Medulla oblongata (tissue), 1 donor: ENCODE measurements at regions not wholly inside any gene's neighbourhood (a gene's known extent, or its start where the extent isn't known, plus 50 kb on each side); places are given as distances from the start of the nearest gene placed in this dataset.

Experiments
- DNase-seq: peaks from one replicate; pipeline ENCODE4 v3.0.0-alpha.2; 2015; ENCODE audit errors: extremely low spot score

DNA sequence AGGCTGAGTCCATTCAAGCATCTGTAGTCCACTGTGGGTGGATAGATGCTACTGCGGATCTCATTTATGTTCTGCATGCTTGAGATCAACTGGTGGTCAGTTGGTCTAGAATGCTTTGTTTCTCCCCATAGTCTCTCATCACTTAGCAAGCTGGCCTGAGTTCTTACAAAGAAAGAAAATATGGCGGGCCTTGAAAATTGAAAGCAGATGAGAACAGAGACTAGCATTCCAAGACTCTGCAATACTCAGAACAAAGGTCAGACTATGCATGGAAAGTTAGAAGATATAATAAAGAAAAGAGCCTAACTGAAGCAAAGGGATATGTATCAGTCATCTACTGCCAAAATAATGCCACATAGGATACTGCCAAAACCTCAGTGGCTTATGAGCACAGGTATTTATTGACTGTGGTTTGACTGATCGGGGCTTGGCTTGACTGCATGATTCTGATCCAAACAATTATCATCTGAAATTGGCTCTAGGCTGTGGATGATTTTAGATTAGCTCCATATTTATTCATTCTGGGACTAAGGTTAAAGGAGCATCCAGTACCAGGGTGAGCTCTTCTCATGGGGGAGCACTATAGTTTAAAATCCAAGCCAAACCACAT, 258.9 kb downstream of the TAF11L14 start:
- DNase-seq, result no peak

DNA sequence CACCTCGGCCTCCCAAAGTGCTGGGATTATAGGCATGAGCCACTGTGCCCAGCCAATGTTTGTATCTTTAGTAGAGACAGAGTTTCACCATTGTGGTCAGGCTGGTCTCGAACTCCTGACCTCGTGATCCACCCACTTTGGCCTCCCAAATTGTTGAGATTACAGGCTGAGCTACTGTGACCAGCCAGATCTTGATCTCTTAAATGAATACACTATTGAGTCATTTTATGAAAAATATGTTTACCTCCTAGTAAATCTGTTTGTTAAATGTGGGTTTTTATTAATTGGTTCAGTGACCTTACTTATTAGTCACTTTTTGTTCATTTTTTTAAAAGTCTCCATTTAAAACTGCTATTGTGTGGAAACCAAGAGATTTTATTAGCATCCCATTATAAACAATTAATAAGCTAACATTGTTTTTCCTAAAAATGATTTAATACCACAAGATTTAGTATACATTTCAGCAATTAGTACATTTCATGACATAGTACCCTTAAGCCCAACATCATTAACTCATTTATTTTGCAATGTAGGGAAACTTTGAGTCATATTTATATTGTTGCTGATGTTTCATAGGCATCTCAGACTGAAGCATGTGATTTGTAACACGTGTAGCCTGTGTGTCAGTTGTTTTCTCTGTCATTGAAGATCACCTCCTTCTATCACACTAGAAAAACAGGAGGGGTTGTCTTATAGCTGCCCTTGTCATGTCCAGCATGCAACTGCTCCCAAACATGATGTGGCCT, 261.2 kb downstream of the TAF11L14 start:
- DNase-seq, result no peak

DNA sequence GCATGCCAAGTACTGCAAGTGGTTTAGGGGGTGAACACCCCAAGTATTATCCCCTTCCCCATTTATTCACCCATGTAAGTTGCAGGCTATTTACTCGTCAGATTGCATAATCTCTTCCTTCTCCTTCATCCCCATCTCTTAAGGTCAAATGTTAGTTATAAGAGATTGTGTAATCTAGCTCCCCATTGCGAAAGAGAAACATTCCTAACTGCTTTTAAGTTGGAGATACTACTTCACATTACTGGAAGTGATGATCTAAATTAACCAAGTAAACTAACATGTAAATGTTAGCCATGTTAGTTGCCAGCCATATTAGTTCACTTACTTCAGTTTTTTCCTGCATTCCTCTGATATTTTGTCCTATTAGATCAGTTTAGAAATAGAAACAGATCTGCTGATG, 262.3 kb downstream of the TAF11L14 start:
- no peak for DNase-seq

DNA sequence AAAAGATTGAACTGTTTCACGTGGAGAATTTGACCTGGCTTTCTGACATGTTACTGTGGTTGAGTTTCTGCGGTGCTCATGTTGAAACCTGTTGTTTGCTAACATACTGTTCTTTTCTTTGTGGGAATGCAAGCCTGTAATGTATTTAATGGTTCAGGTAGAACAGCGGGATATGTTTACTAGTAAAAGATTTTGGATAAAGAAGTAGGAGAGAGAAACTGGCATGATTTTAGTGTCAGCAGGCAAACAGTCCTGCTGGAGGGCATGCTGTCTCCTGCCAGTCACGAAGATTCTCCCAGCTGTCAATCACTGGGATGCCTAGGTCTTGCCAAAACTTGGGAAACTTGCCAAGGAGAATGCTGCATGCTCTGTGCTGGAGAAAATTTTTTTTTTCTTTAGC, 263.5 kb downstream of the TAF11L14 start:
- no peak for DNase-seq

DNA sequence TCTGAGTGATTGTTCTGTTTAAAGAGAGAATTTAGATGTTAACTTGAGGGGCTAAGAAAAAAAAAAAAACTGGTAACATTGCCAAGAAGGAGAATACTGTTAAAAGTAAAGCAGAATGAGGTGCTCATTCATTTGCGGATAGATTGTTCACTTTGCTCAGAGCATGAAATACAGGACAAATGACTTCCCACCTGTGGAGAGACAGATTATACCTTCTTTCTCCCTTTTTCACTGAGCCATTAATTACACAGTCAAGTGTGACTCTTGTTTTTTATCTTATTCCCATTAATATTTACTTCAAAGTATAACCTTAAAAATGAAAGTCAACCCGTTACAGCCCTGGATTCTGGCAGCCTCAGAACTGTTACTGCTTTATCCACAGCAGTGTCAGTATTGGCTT, 264.5 kb downstream of the TAF11L14 start:
- DNase-seq, result no peak

DNA sequence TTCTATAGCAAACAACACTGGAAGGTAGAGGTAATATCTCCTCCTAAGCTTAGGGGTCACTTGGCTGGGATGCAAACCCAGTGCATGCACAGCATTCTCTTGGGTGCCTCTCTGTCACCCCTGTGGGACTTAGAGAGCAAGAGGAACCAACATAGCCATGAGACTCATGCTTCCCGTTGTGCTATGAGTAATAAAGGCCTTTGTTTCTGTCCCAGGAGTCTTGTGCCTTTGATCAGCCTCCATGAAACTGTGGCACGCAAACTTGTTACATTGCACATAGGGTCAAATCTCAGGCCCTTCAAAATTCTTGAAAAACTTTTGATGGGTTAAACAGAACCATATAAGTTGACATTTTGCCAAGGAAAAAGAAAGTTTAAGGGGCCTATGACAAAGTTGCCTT, 272.8 kb downstream of the TAF11L14 start:
- DNase-seq, result no peak

DNA sequence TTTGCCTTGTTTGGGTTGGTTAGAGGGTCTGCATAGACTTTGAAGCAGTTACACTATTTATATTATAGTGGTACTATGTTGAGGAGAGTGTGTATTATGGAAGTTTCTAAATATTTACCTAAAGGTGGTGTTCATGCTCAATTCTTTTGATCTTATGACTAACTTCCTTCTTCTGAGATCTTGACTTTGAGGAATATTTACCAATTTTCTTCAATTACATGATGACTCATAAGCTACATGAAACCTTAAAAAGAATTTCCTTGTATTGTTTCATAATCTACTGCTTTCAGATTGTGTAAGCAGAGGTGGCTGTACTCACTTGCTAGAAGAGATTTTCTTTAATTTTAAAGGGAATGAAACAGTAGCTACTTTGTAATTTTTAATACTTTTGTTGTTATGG, 276.1 kb downstream of the TAF11L14 start:
- no peak for DNase-seq

DNA sequence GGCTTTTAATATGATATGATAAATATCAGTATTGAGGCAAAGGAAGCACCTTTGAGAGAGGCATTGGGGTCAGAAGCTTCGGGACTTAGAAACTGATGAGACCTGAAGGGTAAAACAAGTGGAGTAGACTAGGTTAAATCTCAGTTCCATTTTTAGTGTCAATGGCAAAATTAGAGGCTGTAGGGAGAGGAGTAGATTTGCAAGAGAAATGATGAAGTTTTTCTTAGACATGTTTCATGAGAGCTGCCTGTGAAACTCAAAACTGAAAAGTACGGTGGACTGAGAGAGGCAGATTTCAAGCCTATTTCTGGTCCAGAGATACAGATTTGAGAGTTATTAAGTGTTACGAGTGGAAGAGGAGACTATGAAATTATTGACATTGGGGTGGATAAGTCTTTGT, 278.5 kb downstream of the TAF11L14 start:
- DNase-seq, result no peak

DNA sequence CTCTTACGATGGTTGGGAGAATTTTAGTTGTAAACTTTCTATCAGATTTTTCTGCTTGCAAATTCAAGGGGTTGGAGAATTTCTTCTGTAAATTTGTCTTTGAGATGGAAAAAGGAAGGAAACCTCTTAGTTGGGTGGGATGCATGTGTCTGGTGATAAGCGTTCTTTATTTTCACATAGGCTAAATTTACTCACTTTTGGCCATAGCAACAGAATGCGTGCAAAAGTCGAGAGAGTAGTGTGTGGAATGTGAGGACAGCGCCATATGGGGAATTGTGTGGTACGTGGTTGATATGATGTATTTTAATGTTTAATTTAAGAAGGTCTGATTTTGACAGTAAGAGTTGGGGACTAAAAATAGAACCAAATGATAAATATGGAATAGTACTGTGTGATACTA, 282.2 kb downstream of the TAF11L14 start:
- DNase-seq, result no peak

DNA sequence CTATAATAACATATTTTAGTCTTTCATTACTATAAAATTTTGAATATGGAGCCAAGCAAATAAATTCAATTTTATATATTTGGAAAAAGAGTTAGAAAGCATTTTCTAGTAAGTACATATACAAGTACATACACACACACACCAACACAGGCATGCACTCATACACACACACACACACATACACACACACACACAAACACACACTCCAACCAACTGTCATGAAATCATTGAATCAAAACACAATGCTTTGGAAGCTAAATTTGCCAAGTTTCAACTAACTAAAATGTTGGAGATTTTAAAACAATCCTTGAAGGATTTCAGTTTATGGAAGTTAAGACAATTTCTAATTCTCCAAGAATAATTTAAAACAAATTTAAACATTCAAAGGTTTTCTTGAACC, 283.2 kb downstream of the TAF11L14 start:
- no peak for DNase-seq

DNA sequence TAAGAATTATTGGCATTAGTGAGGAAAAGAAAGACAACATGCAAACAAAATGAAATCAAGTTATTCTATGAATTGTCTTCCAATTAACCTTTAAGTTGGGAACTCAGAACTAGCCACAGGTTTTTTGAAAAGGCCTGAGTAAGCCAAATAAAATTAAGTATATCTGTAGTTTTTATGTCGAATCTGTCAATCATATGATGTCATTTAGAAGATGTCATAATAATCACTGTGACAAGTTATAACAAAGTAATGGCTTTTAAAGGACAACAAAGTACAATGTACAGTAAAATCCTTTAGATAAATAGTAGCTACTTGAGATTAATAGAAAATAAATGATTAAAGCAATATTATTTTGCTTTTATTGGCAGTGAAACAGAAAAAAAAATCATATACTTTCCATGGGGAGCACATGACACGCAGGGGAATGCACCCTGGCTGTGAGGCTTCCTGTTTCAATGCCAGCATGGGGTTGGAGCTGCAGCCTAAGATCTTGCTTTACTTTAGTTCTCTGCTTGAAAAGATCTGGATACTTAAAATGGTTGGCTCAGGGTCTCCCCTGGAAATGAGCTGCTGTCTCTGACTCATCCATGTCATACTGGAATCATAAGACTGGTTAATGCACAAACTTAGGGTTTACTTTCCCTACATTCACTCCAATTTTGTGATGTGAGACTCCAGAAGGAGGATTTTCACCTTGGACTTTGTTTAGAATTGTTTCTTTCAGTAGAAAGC, 284.3 kb downstream of the TAF11L14 start:
- no peak for DNase-seq

DNA sequence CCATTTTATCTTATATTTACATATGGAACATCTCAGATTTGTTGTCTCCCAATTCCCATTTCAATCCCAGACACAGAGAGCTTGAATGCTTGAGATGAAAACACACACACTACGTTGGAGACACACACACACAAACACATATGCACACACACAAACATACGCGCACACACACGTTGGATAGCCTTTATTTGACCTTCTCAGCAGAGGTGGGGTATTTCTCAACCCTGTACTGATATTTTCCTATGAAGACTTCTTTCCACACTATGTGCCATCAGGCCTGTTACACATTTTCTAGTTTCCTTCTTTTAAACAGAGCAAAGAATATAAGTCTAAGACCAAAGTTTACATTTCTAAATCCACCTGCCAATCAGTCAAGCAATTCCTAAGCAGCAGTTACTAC, 291.0 kb downstream of the TAF11L14 start:
- DNase-seq, result no peak

DNA sequence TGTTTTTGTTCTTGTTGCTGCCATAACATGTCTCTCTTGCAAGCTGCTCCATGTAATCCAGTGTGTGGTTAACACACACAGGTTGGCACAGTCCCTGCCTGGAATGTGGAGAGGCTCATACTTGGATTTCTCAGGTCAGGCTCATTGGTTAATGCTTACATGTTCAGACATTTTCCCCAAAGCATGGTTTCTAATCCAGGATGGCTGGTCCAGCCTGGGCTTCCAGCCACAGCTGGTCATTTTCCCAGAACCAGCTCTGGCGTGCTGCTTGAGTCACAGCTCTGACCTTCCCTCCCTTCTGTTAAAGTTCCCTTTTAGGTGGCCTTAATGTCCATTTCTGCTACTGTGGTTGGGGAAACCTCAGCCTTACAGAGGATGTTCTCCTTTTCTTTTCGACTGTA, 294.3 kb downstream of the TAF11L14 start:
- DNase-seq, result peak; percentile 38

DNA sequence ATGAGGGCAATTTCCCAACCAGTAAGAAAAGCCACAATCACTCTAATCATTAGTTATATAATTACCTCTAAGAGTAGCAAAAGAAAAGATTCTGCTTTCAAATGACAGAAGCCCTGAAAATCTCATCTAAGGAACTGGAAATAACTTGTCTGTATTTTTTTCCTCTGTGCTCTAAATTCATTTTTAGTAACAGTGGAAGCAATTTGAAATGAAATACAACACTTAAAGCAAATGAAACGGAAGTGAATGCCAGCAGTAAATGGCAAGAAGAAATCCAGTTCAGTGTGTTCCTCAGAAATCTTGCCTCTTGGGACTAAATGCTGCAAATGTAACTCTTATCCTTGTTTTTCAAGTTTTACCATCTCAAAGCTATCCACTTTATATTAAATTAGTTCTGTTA, 294.9 kb downstream of the TAF11L14 start:
- DNase-seq, result no peak

DNA sequence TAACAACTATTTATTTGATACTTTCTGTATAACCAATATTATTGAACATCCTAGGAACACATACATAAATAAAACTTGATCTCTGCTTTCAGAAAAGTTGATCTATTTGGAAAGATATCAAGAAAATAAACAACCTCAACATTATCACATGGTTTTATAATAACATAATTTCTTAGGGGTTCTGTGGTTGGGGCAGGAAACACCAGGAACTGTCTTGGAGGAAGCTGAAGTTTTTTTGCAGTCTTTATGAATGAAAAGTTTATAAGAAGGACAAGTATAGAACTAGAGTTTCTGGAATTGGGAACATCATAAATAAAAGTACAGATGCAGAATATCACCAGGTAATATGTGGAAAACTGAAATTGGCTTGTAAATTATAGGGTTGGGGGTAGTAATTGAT, 296.1 kb downstream of the TAF11L14 start:
- no peak for DNase-seq

DNA sequence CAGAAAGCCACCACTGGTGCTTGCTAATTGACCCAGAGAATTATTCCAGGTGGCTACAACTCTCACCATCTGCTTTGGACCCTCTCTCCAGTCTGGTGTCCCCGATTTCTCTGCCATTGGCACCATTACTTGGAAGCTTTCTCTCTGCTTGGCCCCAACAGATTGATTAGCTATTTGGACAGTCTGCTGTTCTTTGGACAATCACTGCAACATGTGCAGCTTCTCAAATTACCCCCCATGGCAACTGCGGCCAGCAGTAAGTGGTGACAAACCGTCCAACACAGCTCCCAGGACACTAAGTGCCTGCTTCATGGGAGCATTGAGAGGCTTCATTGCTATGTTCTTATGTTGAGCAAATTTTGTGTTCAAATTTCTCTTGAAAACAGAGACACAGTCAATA, 309.8 kb downstream of the TAF11L14 start:
- no peak for DNase-seq

DNA sequence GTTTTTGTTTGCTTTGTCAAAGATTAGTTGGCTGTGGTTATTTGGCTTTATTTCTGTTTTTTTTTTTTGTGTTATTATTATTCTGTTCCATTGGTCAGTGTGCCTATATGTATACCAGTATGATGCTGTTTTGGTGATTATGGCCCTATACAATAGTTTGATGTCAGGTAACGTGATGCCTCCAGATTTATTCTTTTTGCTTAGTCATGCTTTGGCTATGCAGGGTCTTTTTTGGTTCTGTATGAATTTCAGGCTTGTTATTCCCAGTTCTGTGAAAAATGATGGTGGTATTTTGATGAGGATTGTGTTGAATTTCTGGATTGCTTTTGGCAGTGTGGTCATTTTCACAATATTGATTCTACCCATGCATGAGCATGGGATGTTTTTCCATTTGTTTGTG, 312.8 kb downstream of the TAF11L14 start:
- no peak for DNase-seq

DNA sequence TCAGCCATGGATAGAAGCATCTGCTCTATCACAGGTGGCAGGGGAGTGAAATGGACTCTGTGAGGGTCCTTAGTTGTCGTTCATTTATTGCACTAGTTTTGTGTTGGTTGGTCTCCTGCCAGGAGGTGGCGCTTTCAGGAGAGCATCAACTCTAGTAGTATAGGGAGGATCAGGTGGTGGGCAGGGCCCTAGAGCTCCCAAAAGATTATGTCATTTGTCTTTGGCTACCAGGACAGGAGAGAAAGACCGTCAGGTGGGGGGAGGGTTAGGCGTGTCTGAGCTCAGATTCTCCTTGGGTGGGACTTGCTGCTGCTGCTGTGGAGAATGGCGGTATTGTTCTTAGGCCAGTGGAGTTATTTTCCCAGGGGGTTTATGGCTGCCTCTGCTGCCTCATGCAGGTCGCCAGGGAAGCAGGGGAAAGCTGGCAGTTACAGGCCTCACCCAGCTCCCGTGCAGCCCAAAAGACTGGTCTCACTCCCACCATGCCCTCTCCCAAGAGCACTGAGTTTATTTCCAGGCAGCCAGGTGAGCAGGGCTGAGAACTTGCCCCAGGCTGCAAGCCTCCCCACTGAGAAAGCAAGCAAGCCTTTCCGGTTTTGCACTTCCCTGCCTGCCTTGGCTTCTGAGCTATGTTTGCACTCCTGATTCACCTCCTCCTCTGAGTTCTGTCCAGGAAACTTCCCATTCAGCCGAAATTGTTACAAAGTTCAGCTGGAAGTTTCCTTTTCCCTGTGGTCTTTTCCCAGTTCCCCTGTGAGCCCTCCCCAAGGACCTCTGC, 317.3 kb downstream of the TAF11L14 start:
- DNase-seq, result no peak

DNA sequence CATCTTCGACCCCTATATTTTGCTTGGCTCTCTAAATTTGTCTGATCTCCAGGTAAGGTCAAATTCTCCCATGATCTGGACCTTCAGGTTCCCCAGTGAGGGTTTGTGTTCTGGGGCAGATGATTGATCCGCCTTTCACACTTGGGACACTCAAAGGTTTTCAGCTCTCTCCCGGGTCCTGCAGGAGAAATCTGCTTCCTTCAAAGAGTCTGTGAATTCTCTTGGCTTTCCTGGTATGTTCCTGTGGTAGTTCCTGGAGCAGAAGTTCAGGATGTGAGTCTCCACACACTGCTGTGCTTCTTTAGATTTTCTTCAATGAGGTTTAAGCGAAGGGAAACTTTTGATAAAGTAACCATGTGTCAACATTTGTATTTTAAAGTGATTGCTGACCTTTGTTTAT, 318.0 kb downstream of the TAF11L14 start:
- DNase-seq, result no peak

DNA sequence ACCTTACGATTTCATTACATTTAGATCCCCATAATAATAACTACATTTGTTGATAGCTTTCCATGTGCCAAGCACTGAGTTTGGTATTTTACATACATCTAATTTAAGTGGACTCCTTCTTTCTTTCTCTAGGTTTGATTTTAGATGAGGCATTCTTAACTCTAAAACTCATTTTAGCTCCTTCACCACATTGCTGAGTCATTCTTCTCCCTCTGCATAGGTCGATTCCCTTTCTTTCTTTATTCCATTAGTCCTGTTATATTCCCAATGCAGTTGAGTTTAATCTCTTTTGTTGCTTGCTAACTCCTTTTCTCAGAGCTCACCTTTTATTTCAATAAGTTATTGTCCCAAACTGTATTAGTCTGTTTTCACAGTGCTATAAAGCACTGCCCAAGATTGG, 329.8 kb downstream of the TAF11L14 start:
- no peak for DNase-seq

DNA sequence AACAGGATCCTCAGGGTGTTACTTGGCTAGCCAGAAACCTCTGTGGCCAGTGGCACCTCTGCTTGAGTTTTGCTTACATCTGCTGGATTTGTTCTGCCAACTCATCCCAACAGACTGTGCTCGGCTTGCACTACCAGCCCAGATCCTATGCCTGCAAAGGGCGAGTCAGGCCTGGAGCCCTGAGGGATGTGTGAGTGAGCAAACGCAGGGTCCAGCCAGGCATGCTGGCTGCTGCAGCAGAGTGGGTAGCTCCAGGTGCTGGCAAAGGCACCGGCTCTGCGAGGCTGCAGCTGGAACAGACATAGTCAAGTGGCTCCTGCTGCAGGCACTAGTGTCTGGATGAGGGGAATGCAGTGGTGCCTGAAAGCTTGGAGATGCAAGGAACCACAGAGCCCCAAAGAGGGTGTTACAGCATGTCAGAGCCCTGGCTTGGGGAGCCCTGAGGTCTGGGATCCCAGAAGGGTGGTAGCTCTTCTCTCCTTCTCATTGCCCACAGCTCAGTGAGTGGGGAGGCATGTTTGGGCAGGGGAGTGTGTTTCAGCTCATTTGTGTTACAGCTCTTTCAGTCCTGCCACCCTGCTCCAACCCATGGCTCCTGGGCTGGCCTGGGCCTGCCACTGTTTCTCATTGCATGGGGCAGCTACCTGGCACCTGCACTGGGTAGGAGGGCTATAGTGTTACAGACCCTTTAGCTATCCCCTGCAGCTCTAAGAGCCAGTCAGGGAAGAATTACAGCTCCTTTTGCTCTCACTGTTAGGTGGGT, 332.6 kb downstream of the TAF11L14 start:
- no peak for DNase-seq

DNA sequence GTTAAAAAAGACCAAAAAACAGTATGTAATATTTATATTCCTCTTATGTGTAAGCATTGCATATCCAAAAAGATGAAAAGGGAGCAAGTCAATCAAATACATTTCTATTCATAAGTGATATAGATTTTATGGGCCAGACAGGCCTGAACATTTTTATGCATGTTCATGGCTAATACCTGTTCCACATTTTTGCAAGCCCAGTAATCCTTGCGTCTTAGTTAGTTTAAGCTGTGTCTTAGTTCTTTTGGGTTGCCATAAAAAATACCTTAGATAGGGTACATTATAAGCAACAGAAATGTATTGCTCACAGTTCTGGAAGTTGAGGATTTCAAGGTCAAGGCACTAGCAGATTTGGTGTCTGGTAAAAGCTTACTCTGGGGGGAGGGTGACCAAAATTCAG, 342.1 kb downstream of the TAF11L14 start:
- DNase-seq, result no peak
